IPS-15b (cell line): ENCODE measurements at regions not wholly inside any gene's neighbourhood (a gene's known extent, or its start where the extent isn't known, plus 50 kb on each side); places are given as distances from the start of the nearest gene placed in this dataset.
"Not testable (repeated sequence)": the region's sequence is repeated elsewhere in the genome, so short reads cannot be mapped to it uniquely, and the experiment has no call there.

ENCODE experiments used
- H3K27me3 ChIP-seq: one replicate; pipeline ENCODE4 v1.6.1; 2013; ENCODE audit warnings: low read length; ENCODE audit not compliant: control insufficient read depth, insufficient read depth
- H3K36me3 ChIP-seq: one replicate; pipeline ENCODE4 v1.6.1; 2013; ENCODE audit warnings: low read length; ENCODE audit not compliant: control insufficient read depth, insufficient read depth
- H3K4me1 ChIP-seq: one replicate; pipeline ENCODE4 v1.6.1; 2013; ENCODE audit warnings: mild to moderate bottlenecking, low read length; ENCODE audit not compliant: control insufficient read depth, insufficient read depth
- H3K4me3 ChIP-seq: one replicate; pipeline ENCODE4 v1.5.1; 2013; ENCODE audit warnings: low read depth, low read length
- H3K9ac ChIP-seq: one replicate; pipeline ENCODE4 v1.6.1; 2013; ENCODE audit warnings: low read depth, mild to moderate bottlenecking, low read length
- H3K9me3 ChIP-seq: one replicate; pipeline ENCODE4 v1.6.1; 2013; ENCODE audit warnings: mild to moderate bottlenecking, low read length; ENCODE audit not compliant: control insufficient read depth, insufficient read depth

DNA sequence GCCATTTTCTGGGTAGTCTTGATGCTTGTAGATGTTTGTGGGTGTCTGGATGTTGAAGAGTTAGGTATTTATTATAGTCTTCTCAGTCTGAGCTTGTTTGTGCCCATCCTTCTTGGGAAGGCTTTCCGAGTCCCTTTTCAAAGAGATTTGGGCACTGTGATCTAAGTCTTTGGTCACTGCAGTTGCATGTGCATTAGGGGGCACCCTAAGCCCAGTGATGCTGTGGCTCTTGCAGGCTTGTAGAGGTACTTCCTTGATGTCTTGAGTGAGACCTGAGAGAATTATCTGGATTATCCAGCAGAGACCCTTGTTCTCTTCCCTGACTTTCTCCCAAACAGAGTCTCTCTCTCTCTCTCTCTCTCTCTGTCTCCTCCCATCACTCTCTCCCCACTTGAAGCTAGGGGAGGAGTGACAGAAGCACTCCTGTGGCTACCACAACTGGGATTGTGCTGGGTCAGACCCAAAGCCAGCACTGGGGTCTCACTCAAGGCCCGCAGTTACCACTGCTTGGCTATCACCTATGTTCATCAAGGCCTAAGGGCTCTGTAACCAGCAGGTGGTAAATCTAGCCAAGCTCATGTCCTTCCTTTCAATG lies 68.5 kb downstream of the TMCO5A start:
- no peak overlapping the region for H3K4me3 ChIP-seq
- H3K9ac ChIP-seq = no peak overlapping the region
- no peaks in the 10 kb centered on the region for H3K27me3 ChIP-seq

DNA sequence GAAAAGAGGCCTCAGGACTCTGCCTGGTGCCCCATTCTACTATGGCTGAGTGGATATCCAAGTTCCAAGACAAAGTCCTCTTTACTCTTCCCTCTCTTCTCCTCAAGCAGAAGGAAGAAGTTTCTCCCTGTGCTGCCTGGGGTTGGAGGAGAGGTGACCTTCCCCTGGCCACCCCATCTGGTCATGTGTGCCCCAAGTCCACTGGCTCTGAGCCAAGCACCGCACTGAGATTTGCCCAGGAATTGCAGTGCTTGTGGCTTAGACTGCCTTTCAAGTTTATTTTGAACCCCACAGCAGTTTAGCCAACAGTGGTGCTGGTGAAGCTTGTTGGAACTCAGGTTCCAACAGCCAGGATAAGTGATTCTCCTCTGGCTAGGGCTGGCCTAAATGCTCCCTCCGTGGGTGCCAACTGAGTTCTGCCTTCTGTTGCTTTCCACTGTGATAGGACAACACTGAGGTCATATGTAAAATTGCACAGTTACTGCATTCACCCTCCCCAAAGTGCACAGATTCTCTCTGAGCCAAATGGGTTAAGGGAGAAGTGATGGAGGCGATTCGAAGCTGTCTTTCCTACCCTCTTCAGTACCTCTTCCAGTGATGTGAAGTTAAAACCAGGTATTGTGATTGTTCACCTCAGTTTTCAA lies 69.9 kb downstream of the TMCO5A start:
- Histone ChIP-seq H3K27me3 (no peaks in the 10 kb centered on the region), H3K4me3 (no peak overlapping the region), H3K4me1 (no peaks in the 10 kb centered on the region), H3K9ac (no peak overlapping the region), H3K9me3 (no peaks in the 10 kb centered on the region), H3K36me3 (no peaks in the 10 kb centered on the region)

More for the DNA sequence above, 68.5 kb downstream of the TMCO5A start:
- Histone ChIP-seq H3K4me1 (no peaks in the 10 kb centered on the region), H3K36me3 (no peaks in the 10 kb centered on the region), H3K9me3 (no peaks in the 10 kb centered on the region)

DNA sequence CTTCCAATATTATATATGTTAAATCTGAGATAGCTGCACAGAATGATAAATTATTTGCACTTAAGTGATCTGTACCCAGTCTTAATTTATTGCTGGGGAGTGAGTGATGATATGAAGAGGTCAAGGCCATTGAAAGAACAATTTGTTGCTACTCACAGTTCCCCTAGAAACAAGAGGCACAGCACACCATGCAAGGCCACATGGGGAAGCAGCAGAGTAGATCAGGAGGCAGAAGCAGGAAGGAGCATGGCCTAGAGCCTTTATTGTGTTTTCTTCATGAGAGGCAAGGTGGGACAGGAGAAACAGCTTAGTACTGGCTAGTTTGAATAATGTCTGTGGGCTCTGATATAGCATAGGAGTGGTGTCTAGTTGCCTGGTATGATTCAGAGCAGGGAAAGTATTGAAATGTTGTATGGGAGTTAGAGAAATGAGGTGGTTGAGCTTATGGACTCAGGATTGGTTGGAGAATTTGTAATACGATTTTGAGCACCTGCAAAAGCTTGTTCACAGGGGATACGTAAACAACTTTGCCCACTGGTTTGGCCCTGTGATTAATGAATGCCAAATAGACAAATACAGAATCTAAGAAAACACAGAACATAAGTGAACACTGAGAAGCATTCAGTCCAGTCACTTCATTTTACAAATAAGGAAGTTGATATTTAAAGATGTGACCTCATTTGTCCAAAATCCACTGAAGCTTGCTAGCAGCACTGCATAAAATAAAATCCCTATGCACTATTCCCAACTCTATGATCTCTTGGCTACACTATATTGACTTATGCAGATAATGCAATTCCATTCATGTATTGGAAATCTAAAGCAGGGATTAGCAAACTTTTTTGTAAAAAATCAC lies 71.7 kb downstream of the TMCO5A start:
- H3K4me3 ChIP-seq = no peak overlapping the region
- no peaks in the 10 kb centered on the region for H3K4me1 ChIP-seq

DNA sequence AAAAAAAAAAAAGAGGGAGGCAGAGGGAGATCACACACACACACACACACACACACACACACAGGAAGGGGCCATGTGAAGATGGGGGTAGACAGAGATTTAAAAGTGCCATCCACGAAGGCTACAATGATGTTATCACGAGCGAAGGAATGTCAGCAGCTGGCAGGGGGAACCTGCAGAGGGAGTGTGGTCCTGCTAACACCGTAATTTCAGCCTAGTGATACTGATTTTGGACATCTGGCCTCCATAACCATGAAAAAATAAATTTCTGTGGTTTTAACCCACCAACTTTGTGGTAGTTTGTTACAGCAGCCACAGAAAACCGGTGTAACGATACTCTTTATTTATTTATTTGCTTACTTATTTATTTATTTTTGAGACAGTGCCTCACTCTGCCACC lies 76.0 kb downstream of the TMCO5A start:
- no peak overlapping the region for H3K9ac ChIP-seq

More for the DNA sequence above, 71.7 kb downstream of the TMCO5A start:
- H3K9me3 ChIP-seq = no peaks in the 10 kb centered on the region
- H3K9ac ChIP-seq = no peak overlapping the region
- H3K27me3 ChIP-seq = no peaks in the 10 kb centered on the region
- H3K36me3 ChIP-seq = no peaks in the 10 kb centered on the region

DNA sequence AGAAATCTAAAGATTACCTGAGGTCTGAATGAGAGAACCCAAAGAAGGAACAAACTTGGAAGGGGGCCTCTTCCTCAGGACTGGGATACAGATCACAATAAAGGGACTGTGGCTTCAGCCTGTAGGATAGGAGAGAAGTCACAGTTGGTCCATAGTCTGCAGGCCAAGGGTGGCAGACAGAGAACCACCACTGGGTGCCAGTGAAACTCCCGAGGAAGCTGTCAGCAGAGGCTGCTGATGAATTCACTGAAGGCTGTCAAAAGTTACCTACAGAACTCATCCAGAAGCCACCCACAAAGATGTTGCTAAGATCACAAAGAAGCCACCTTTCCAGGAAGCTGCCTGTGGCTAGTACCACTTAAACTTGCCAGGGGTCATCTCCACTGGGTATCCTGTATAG lies 78.5 kb downstream of the TMCO5A start:
- Histone ChIP-seq H3K4me3 (no peak overlapping the region), H3K9ac (no peak overlapping the region), H3K36me3 (no peaks in the 10 kb centered on the region), H3K27me3 (no peaks in the 10 kb centered on the region), H3K9me3 (no peaks in the 10 kb centered on the region), H3K4me1 (no peaks in the 10 kb centered on the region)

More for the DNA sequence above, 76.0 kb downstream of the TMCO5A start:
- Histone ChIP-seq H3K27me3 (no peaks in the 10 kb centered on the region), H3K4me3 (no peak overlapping the region), H3K4me1 (no peaks in the 10 kb centered on the region), H3K9me3 (no peaks in the 10 kb centered on the region), H3K36me3 (no peaks in the 10 kb centered on the region)

DNA sequence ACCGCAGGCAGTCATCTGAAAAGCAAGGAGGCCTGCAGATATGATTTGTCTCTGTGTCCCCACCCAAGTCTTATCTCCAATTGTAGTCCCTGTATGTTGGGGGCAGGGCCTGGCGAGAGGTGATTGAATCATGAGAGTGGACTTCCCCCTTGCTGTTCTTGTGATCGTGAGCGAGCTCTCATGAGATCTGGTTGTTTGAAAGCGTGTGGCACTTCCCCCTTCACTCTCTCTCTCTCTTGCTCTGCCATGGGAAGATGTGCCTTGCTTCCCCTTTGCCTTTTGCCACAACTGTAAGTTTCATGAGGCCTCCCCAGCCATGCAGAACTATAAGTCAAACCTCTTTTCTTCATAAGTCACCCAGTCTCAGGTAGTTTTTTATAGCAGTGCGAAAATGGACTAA lies 83.3 kb downstream of the TMCO5A start:
- H3K9me3 ChIP-seq = no peaks in the 10 kb centered on the region
- no peaks in the 10 kb centered on the region for H3K36me3 ChIP-seq
- H3K4me3 ChIP-seq = no peak overlapping the region
- no peak overlapping the region for H3K9ac ChIP-seq
- no peaks in the 10 kb centered on the region for H3K4me1 ChIP-seq
- H3K27me3 ChIP-seq = no peaks in the 10 kb centered on the region

DNA sequence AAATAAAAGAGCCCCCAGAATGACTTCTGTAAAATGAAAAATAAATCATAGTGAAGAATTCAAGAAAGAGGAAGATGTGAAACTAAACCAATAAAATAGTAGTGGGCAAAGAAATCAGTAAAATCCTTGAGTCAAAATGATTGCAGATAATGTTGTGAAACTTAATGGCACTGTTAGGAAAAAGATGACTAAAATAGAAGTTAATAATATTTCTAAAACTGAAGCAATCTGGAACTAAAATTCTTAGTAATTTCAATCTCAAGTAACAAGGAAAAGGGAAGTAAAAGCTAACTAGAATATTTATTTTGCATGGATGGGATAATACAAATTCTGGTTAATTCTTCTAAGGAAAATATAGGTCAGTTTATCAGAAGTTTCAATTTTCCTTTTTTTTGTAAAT lies 84.6 kb downstream of the TMCO5A start:
- Histone ChIP-seq H3K4me1 (no peaks in the 10 kb centered on the region), H3K4me3 (no peak overlapping the region), H3K9ac (no peak overlapping the region), H3K36me3 (no peaks in the 10 kb centered on the region), H3K9me3 (no peaks in the 10 kb centered on the region), H3K27me3 (no peaks in the 10 kb centered on the region)

DNA sequence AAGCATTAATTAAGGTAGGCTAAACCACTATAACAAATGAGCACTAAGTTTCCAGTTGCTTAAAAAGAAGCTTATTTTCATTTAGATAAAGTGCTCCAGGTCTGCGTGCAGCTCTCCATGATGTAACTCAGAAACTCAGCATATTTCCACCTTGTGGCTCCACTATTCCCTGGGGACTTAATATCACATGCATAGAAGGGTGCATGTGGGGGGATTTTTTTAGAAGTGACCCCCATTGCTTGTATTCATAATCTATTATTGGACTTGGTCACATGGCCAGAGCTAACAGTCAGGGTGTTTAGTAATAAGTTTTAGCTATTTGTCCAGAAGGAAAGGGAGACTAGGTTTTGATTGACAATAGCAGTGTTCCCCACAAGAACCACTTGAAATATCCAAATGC lies 86.8 kb downstream of the TMCO5A start:
- H3K4me1 ChIP-seq = no peaks in the 10 kb centered on the region
- H3K27me3 ChIP-seq = no peaks in the 10 kb centered on the region
- no peak overlapping the region for H3K4me3 ChIP-seq
- H3K9ac ChIP-seq = no peak overlapping the region
- no peaks in the 10 kb centered on the region for H3K36me3 ChIP-seq
- no peaks in the 10 kb centered on the region for H3K9me3 ChIP-seq

DNA sequence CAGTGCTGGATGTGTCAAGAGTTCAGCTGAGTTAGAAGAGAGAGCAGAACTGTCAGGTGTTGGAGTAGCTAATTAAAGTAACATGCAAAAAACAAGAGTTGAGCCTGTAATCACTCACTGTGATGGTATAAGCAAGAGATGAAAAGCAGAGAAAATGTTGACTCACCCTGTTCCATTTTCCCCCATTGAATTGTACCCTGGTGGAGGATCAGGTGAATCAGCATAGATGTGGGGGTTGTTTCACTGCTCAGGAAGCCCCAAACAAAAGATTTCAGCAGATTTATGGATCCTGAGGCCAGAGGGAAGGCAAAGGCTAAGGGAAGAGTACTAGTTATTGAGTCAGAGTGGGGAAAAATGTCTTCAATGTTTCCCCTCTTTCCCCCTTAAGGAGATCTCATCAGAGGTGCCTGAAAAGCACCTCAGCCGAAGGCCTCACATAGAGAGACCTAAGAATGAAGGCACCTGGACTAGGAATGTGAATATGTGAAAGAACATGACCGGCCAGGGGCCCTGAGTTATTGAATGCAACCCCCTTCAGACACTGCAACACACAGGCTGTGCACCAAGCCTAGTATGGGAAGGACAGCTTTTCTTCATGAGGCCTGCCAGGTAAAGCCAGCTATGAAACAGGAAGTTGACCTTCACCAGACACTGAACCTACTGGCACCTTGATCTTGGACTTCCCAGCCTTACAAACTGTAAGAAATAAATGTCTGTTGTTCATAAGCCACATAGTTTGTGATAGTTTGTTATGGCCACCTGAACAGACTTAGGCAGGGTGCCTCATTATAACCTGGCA lies 90.1 kb downstream of the TMCO5A start:
- Histone ChIP-seq H3K9me3 (no peaks in the 10 kb centered on the region), H3K27me3 (no peaks in the 10 kb centered on the region), H3K4me1 (no peaks in the 10 kb centered on the region), H3K4me3 (no peak overlapping the region), H3K36me3 (no peaks in the 10 kb centered on the region), H3K9ac (no peak overlapping the region)

DNA sequence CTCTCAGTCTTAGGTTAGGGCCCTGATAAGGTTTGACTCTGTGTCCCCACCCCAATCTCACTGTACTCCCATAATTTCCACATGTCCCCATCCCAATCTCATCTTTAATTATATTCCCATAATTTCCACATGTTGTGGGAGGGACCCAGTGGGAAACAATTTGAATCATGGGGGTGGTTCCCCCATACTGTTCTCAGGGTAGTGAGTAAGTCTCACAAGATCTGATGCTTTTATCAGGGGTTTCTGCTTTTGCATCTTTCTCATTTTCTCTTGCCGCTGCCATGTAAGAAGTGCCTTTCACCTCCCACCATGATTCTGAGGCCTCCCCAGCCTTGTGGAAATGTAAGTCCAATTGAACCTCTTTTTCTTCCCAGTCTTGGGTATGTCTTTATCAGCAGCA lies 91.2 kb downstream of the TMCO5A start:
- not testable (repeated sequence) for H3K9me3 ChIP-seq, H3K9ac ChIP-seq, H3K36me3 ChIP-seq, H3K4me3 ChIP-seq, H3K4me1 ChIP-seq, H3K27me3 ChIP-seq

DNA sequence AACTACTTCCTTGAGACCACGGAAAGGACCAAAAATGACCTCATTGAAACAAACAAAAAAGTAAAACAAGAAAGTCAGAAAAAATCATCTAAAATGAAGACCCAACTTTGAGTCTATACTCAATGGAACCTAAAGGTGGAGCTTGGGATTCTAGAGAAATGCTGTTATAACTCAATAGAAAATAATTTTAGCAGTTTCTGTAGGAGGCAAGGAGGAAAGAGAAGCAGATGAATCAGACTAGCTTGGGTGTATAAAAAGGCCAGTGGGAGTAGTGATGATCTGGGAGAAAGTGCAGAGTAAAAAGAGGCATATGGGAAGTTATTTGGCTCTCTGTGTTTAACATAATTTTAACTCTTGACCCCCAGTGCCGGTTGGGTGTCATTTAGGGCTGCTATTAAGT lies 94.4 kb downstream of the TMCO5A start:
- H3K4me3 ChIP-seq = no peak overlapping the region
- H3K9me3 ChIP-seq = no peaks in the 10 kb centered on the region
- H3K36me3 ChIP-seq = no peaks in the 10 kb centered on the region
- H3K9ac ChIP-seq = no peak overlapping the region
- no peaks in the 10 kb centered on the region for H3K27me3 ChIP-seq
- no peaks in the 10 kb centered on the region for H3K4me1 ChIP-seq
